ENCODE measurements at regions not wholly inside any gene's neighbourhood (a gene's known extent, or its start where the extent isn't known, plus 50 kb on each side); places are given as distances from the start of the nearest gene placed in this dataset.

GRCh38 chr12:126481688-126482087, 1416.5 kb downstream of the AACS start:
- Mint-ChIP-seq H3K4me3 (no peak overlapping the region), H3K9me3 (peaks cover 6 to 15% of the 10 kb centered on the region in 2 donors), H3K27me3 (ENCODE audit: low read depth in 2 of 2) (no peaks in the 10 kb centered on the region), H3K36me3 (no peaks in the 10 kb centered on the region), H3K4me1 (no peaks in the 10 kb centered on the region), H3K27ac (no peak overlapping the region)
- intact Hi-C loops (cut with micrococcal nuclease): no loop called here
- no peak for ATAC-seq
- no peaks in the 10 kb centered on the region for H3K27me3 ChIP-seq (ENCODE audit: control insufficient read depth, insufficient read depth, low read length)
- H3K4me1 ChIP-seq (ENCODE audit: control insufficient read depth, insufficient read depth, low read length): no peaks in the 10 kb centered on the region
- H3K27ac ChIP-seq (ENCODE audit: low read length): no peak overlapping the region
- no peak for DNase-seq
- 99% methylated on average over 4 of the region's 6 CpGs for WGBS (ENCODE audit: insufficient coverage)
- no peaks in the 10 kb centered on the region for H3K36me3 ChIP-seq (ENCODE audit: control insufficient read depth, insufficient read depth, low read length)
- TF ChIP-seq CTCF (IDR thresholded peaks at IDR 0.05): no peak
- peaks cover 10% of the 10 kb centered on the region for H3K9me3 ChIP-seq (ENCODE audit: control insufficient read depth, insufficient read depth, low read length)
- H3K4me3 ChIP-seq (ENCODE audit: low read length): no peak overlapping the region

GRCh38 chr12:126482238-126482889, 1417.1 kb downstream of the AACS start:
- peaks cover 6 to 14% of the 10 kb centered on the region in 2 donors for H3K9me3 Mint-ChIP-seq
- H3K4me3 Mint-ChIP-seq: no peak overlapping the region
- no peak for TF ChIP-seq CTCF (IDR thresholded peaks at IDR 0.05)
- Histone ChIP-seq H3K9me3 (ENCODE audit: control insufficient read depth, insufficient read depth, low read length) (peaks cover 10% of the 10 kb centered on the region), H3K27me3 (ENCODE audit: control insufficient read depth, insufficient read depth, low read length) (no peaks in the 10 kb centered on the region), H3K27ac (ENCODE audit: low read length) (no peak overlapping the region), H3K4me3 (ENCODE audit: low read length) (no peak overlapping the region), H3K36me3 (ENCODE audit: control insufficient read depth, insufficient read depth, low read length) (no peaks in the 10 kb centered on the region), H3K4me1 (ENCODE audit: control insufficient read depth, insufficient read depth, low read length) (no peaks in the 10 kb centered on the region)
- ATAC-seq: no peak
- no peak for DNase-seq
- intact Hi-C loops (cut with micrococcal nuclease): no loop called here
- no peak overlapping the region for H3K27ac Mint-ChIP-seq
- no peaks in the 10 kb centered on the region for H3K4me1 Mint-ChIP-seq
- no peaks in the 10 kb centered on the region for H3K36me3 Mint-ChIP-seq
- no peaks in the 10 kb centered on the region for H3K27me3 Mint-ChIP-seq (ENCODE audit: low read depth in 2 of 2)
- WGBS (ENCODE audit: insufficient coverage): 75% methylated on average over 2 of the region's 2 CpGs

- 93% methylated on average over 14 of the region's 17 CpGs for WGBS (ENCODE audit: insufficient coverage)
- Mint-ChIP-seq H3K9me3 (peaks cover 8 to 10% of the 10 kb centered on the region in 2 donors), H3K4me3 (no peak overlapping the region), H3K4me1 (no peaks in the 10 kb centered on the region), H3K36me3 (no peaks in the 10 kb centered on the region), H3K27ac (no peak overlapping the region), H3K27me3 (ENCODE audit: low read depth in 2 of 2) (no peaks in the 10 kb centered on the region)
- no peak overlapping the region for H3K27ac ChIP-seq (ENCODE audit: low read length)
- ATAC-seq: no peak
- H3K27me3 ChIP-seq (ENCODE audit: control insufficient read depth, insufficient read depth, low read length): no peaks in the 10 kb centered on the region
- no peak for TF ChIP-seq CTCF (IDR thresholded peaks at IDR 0.05)
- H3K36me3 ChIP-seq (ENCODE audit: control insufficient read depth, insufficient read depth, low read length): no peaks in the 10 kb centered on the region
- no peak overlapping the region for H3K4me3 ChIP-seq (ENCODE audit: low read length)
- H3K4me1 ChIP-seq (ENCODE audit: control insufficient read depth, insufficient read depth, low read length): no peaks in the 10 kb centered on the region
- intact Hi-C loops (cut with micrococcal nuclease): no loop called here
- H3K9me3 ChIP-seq (ENCODE audit: control insufficient read depth, insufficient read depth, low read length): peaks cover 10% of the 10 kb centered on the region
- DNase-seq: no peak
These were observed 1418.2 kb downstream of the AACS start for GRCh38 chr12:126483145-126484068.

Measured in natural killer cell (primary cell).